ENCODE measurements at regions not wholly inside any gene's neighbourhood (a gene's known extent, or its start where the extent isn't known, plus 50 kb on each side); places are given as distances from the start of the nearest gene placed in this dataset.

DNA sequence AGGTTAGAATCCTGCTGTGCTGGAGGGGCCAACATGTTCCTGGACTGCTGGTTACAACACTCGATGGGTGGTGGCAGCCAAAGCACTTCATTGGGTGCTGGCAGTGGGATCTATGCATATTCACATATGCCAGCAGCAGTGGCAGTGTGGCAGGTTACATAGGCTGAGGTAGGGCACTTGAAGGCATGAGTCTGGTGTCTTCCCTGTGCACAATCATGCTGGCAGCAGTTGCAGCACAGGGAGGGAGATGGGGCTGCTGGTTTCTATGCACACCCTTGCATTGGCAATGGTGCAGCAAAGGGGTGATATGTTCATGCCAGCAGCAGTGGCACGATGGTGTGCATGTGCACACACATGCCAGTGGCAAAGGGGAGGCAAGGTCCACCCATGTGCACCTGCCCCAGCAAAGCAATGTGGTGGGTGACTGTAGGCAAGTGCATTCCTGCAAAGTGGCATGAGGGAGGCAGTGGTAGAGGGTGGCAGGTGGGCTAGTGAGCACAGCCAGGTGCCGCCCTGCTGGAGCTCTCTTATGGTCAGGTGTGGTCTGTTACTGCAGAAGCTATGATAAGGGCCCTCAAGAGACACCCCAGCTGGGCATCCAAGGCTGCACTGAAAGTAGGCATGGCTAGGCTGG is 356.2 kb upstream of the STEAP1 start:
- in situ Hi-C loops (cut with MboI; ENCODE audit: low pct_unique_long_range_greater_than_20kb, low sequenced_read_pairs, unreplicated experiment): no loop called here
- DNase-seq (ENCODE audit: low spot score): no peak
- TF ChIP-seq CTCF (IDR thresholded peaks at IDR 0.05; ENCODE audit: extremely low read depth, insufficient read depth, missing control alignments): no peak

- no peak for DNase-seq (ENCODE audit: low spot score)
- no peak for TF ChIP-seq CTCF (IDR thresholded peaks at IDR 0.05; ENCODE audit: extremely low read depth, insufficient read depth, missing control alignments)
- in situ Hi-C loops (cut with MboI; ENCODE audit: low pct_unique_long_range_greater_than_20kb, low sequenced_read_pairs, unreplicated experiment): no loop called here
These were observed 355.7 kb upstream of the STEAP1 start for GRCh38 chr7:89798599-89798996.

GRCh38 chr7:89800761-89801160 is 353.5 kb upstream of the STEAP1 start:
- in situ Hi-C loops (cut with MboI; ENCODE audit: low pct_unique_long_range_greater_than_20kb, low sequenced_read_pairs, unreplicated experiment): no loop called here
- DNase-seq (ENCODE audit: low spot score): no peak
- TF ChIP-seq CTCF (IDR thresholded peaks at IDR 0.05; ENCODE audit: extremely low read depth, insufficient read depth, missing control alignments): no peak

DNA sequence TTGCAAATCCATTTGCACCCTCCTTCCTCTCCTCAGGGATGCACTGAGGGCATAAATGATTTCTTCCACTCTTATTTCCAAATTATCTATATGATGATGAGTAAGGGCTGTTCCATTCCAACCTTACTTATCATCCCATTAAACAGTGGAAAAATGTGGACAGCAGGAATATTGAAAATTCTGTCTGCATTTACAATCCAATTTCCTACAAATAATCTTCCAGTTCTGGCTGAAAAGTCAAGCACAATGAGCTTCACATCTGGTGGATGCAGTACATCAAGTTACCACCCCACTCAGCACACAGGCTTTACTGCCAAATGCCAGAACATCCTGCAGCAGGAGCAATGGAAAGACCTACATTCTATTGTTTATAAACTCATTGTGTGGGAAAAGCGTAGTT is 345.0 kb upstream of the STEAP1 start:
- DNase-seq (ENCODE audit: low spot score): no peak
- in situ Hi-C loops (cut with MboI; ENCODE audit: low pct_unique_long_range_greater_than_20kb, low sequenced_read_pairs, unreplicated experiment): no loop called here
- no peak for TF ChIP-seq CTCF (IDR thresholded peaks at IDR 0.05; ENCODE audit: extremely low read depth, insufficient read depth, missing control alignments)

GRCh38 chr7:89813081-89813480 is 341.2 kb upstream of the STEAP1 start:
- in situ Hi-C loops (cut with MboI; ENCODE audit: low pct_unique_long_range_greater_than_20kb, low sequenced_read_pairs, unreplicated experiment): no loop called here
- TF ChIP-seq CTCF (IDR thresholded peaks at IDR 0.05; ENCODE audit: extremely low read depth, insufficient read depth, missing control alignments): no peak
- DNase-seq (ENCODE audit: low spot score): no peak

DNA sequence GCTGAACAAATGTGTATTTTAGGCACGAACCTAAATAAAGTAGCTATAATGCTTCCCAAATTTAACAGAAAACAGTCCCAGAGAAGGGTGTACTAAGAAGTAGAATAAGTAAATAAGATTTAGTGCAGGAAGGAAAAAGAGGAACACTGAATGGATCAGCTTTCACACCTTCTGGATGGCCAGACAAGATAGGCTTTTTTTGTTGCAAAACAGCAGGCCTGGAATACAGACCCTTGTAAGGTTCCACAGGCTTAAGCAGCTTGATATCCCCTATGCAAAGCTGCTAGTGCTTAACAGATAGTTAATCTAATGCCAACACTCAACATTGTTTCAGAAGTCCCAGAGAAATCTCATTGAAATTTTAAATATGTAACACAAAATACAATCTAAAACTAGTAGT is 328.1 kb upstream of the STEAP1 start:
- in situ Hi-C loops (cut with MboI; ENCODE audit: low pct_unique_long_range_greater_than_20kb, low sequenced_read_pairs, unreplicated experiment): no loop called here
- TF ChIP-seq CTCF (IDR thresholded peaks at IDR 0.05; ENCODE audit: extremely low read depth, insufficient read depth, missing control alignments): no peak

GRCh38 chr7:89826557-89826956 is 327.7 kb upstream of the STEAP1 start:
- in situ Hi-C loops (cut with MboI; ENCODE audit: low pct_unique_long_range_greater_than_20kb, low sequenced_read_pairs, unreplicated experiment): no loop called here
- no peak for TF ChIP-seq CTCF (IDR thresholded peaks at IDR 0.05; ENCODE audit: extremely low read depth, insufficient read depth, missing control alignments)
- DNase-seq (ENCODE audit: low spot score): no peak

More for the DNA sequence above, 328.1 kb upstream of the STEAP1 start:
- DNase-seq (ENCODE audit: low spot score): no peak
